ENCODE measurements at regions not wholly inside any gene's neighbourhood (a gene's known extent, or its start where the extent isn't known, plus 50 kb on each side); places are given as distances from the start of the nearest gene placed in this dataset.

- TF ChIP-seq EP300 (IDR thresholded peaks at IDR 0.05): no peak
- no peak for TF ChIP-seq CTCF (IDR thresholded peaks at IDR 0.05)
- no peak for TF ChIP-seq POLR2A (IDR thresholded peaks at IDR 0.05)
Observed at GRCh38 chr6:22896696-22897095, 327.3 kb downstream of the HDGFL1 start.

All from sigmoid colon (tissue), 4 donors.